GM12873 (cell line): ENCODE measurements at regions not wholly inside any gene's neighbourhood (a gene's known extent, or its start where the extent isn't known, plus 50 kb on each side); places are given as distances from the start of the nearest gene placed in this dataset.

Experiments used
- TF ChIP-seq, protein P1 (sequence below): IDR thresholded peaks from 2 replicates; pipeline ENCODE4 v1.5.1; 2012; ENCODE audit warnings: low read depth, mild to moderate bottlenecking, moderate library complexity, low read length, control low read depth; ENCODE audit not compliant: insufficient read depth; ENCODE audit errors: missing control alignments

DNA sequence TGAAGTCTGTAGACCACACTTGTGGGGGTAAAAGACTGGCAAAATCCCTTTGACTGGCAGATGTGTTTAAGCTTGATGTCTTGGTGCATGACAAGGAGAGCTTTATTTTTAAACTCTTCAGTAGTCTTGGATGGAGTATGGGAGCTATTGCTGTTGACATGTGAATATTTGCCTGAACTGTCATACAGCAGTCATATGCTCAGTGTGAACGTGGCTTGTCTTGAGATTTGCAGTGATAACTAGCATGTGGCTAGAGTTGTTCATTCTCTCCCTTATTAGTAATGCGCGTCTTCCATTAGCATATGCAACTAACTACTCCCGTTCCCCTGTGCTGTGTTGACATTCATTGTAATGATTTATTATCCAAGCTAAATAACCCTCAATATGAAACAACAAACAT lies 523.6 kb upstream of the WWC1 start:
- TF ChIP-seq, protein P1, sequence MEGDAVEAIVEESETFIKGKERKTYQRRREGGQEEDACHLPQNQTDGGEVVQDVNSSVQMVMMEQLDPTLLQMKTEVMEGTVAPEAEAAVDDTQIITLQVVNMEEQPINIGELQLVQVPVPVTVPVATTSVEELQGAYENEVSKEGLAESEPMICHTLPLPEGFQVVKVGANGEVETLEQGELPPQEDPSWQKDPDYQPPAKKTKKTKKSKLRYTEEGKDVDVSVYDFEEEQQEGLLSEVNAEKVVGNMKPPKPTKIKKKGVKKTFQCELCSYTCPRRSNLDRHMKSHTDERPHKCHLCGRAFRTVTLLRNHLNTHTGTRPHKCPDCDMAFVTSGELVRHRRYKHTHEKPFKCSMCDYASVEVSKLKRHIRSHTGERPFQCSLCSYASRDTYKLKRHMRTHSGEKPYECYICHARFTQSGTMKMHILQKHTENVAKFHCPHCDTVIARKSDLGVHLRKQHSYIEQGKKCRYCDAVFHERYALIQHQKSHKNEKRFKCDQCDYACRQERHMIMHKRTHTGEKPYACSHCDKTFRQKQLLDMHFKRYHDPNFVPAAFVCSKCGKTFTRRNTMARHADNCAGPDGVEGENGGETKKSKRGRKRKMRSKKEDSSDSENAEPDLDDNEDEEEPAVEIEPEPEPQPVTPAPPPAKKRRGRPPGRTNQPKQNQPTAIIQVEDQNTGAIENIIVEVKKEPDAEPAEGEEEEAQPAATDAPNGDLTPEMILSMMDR, result no peak

DNA sequence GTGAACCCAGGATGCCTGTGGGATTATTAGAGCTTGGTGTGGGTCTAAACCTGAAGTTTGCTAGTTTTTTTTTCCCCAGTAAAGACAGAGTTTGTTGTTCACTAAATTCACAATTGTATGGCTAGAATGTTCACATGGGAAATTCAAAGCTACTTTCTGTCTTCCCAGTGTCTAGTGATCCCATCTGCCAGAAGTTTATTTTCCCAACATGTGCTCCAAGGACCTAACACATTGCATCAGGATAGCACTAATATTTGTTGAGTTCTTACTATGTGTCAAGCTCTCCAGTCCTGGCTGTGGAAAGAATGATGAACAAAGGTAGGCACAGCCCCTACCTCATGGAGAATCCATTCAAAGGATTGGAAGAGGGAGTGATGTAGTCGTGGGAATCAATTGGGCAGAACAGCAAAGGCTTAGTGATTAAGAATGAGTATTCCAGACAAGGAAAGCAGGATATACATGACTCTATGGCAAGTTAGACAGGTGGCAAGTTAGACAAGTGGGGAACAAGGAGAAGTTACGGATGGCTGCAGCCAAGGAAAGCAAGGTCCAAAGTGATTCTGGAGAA lies 521.5 kb upstream of the WWC1 start:
- TF ChIP-seq, protein P1, result no peak

DNA sequence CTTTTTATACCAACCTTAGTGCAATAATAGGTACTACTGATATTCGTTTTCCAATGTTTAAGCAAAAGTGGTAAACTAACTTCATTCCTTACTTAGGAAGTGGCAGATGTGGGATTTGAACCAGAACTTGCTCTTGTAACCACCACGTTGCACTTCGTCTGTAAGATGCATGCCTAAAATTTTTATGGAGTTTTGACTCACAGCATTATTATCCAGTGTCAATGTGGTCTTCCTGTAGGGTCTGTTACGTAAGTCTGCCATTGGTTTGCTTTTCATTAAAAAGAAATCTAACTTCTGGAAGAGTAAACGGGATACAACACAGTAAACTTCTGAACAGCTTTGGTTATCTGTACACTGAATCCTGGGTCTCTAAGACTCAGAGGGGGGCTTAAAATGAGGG lies 521.0 kb upstream of the WWC1 start:
- TF ChIP-seq, protein P1, result no peak

DNA sequence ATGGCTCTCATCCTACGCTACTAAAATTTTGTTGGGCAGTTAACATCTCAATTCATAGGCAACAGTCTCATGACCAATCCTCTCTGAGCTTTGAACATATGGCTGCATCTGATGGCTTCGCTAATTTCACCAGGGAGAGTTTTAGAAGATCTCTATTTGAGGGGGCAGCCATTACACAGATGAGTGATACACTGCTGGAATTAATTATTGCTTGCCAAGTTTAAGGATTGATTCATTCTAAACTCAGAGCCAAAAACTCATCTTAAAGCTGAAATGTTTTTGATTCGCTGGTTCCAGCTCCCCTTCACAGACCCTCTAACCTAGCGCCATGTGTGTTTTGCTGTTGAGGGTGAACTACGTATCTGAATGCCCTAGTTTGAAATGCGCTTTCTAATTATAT lies 519.9 kb upstream of the WWC1 start:
- TF ChIP-seq, protein P1, result no peak

DNA sequence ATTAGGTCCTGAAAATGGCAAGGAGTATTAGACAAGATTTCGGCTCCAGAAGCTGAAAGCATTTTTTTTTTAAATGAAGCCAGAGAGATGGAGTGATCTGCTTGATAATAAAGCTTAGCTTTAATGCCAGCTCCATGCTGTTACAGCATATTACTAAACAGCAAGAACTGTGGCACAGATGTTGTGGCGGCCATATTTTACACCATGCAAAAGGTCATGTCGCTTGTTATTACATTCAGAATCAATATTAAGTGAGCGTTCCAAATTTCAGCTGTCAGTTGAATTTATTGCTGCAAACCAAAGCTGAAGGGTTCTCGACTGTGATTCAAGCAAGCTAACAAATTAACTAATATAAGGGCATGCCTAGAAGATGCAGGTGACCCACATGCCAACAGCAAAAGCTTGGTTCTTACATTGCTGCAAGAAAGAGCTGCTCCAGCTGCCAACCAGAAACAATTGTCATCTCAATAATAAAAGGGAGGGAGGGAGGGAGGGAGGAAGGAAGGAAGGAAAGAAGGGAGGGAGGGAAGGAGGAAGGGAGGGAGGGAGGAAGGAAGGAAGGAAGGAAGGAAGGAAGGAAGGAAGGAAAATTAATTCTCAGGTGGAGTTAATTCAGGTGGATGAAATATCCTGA lies 517.7 kb upstream of the WWC1 start:
- TF ChIP-seq, protein P1, result no peak

DNA sequence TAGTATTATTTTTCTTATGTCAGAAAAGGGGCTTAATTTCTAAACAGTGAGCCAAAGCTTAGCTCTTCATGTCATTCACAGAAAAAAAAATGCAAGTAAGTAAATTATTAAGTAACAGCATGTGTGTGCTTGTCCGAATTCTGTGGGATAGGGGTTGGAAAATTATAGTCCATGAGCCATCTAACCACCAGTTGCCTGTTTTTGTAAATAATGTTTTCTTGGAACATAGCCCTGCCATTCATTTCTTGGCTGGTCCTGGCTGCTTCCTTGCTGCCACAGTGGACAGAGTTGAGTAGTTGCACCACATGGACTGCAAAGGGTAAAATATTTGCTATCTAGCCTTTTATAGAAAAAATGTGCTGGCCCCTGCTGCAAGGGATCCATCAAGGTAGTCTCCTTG lies 513.7 kb upstream of the WWC1 start:
- TF ChIP-seq, protein P1, result no peak

DNA sequence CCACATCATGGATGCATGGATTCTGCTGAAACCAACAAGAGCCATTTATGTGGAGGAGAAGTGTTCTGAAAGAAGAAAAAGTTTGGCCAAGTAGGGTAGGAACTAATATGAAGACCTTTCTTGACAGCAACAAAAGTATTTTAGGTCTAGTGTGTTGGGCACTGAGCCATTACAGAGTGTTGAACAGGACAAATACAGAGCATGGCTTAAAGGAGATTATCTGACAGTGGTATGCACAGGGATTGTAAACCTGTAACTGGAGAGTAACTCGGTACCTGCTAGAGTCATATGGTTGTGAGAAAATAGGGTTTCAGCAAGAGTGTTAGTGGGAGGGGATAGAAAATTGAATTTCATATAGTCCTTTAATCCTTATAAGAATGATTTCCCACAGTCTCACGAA lies 513.2 kb upstream of the WWC1 start:
- TF ChIP-seq, protein P1, result no peak
